ENCODE measurements at regions not wholly inside any gene's neighbourhood (a gene's known extent, or its start where the extent isn't known, plus 50 kb on each side); places are given as distances from the start of the nearest gene placed in this dataset.

- Histone ChIP-seq H3K27me3 (replicated peaks; ENCODE audit: insufficient read depth, low read depth, low read length, poor library complexity) (peaks cover 14% of the 10 kb centered on the region), H3K4me1 (ENCODE audit: insufficient read depth, low read length, poor library complexity, severe bottlenecking) (no peaks in the 10 kb centered on the region), H3K27ac (ENCODE audit: low read depth, low read length, poor library complexity, severe bottlenecking) (no peak overlapping the region), H3K4me3 (ENCODE audit: low read depth, low read length, poor library complexity, severe bottlenecking) (no peak overlapping the region), H3K36me3 (ENCODE audit: insufficient read depth, low read length, poor library complexity, severe bottlenecking) (no peaks in the 10 kb centered on the region), H3K9me3 (ENCODE audit: low read depth, low read length, poor library complexity, severe bottlenecking) (no peaks in the 10 kb centered on the region)
- intact Hi-C loops (cut with micrococcal nuclease; ENCODE audit: unreplicated experiment) = no loop called here
- BruUV-seq (replicated peaks) = no TSS peak
- CTCF ChIA-PET = no interaction called here
- POLR2A ChIA-PET (ENCODE audit: low non-redundant PET) = no interaction called here
- TF ChIP-seq CTCF (conservative IDR thresholded peaks at IDR 0.05; ENCODE audit: low read depth, low read length) (no peak), EZH2 (IDR thresholded peaks at IDR 0.05; ENCODE audit: borderline replicate concordance, low read depth, low read length, poor library complexity, severe bottlenecking) (no peak)
- DNase-seq (ENCODE audit: low spot score) = no peak
Measured at GRCh38 chr15:29558261-29558660, 264.0 kb downstream of the TJP1 start.

GRCh38 chr15:29557171-29557570 lies 265.1 kb downstream of the TJP1 start:
- ChIA-PET POLR2A (ENCODE audit: low non-redundant PET) (no interaction called here), CTCF (no interaction called here)
- H3K27ac ChIP-seq (ENCODE audit: low read depth, low read length, poor library complexity, severe bottlenecking) = no peak overlapping the region
- BruUV-seq (replicated peaks) = no TSS peak
- no peaks in the 10 kb centered on the region for H3K4me1 ChIP-seq (ENCODE audit: insufficient read depth, low read length, poor library complexity, severe bottlenecking)
- TF ChIP-seq CTCF (conservative IDR thresholded peaks at IDR 0.05; ENCODE audit: low read depth, low read length) (no peak), EZH2 (IDR thresholded peaks at IDR 0.05; ENCODE audit: borderline replicate concordance, low read depth, low read length, poor library complexity, severe bottlenecking) (no peak)
- intact Hi-C loops (cut with micrococcal nuclease; ENCODE audit: unreplicated experiment) = no loop called here
- H3K9me3 ChIP-seq (ENCODE audit: low read depth, low read length, poor library complexity, severe bottlenecking) = no peaks in the 10 kb centered on the region
- no peak for DNase-seq (ENCODE audit: low spot score)
- no peaks in the 10 kb centered on the region for H3K36me3 ChIP-seq (ENCODE audit: insufficient read depth, low read length, poor library complexity, severe bottlenecking)
- H3K4me3 ChIP-seq (ENCODE audit: low read depth, low read length, poor library complexity, severe bottlenecking) = no peak overlapping the region
- peaks cover 11% of the 10 kb centered on the region for H3K27me3 ChIP-seq (replicated peaks; ENCODE audit: insufficient read depth, low read depth, low read length, poor library complexity)

- BruUV-seq (replicated peaks) = no TSS peak
- no peak overlapping the region for H3K27ac ChIP-seq (ENCODE audit: low read depth, low read length, poor library complexity, severe bottlenecking)
- no peaks in the 10 kb centered on the region for H3K4me1 ChIP-seq (ENCODE audit: insufficient read depth, low read length, poor library complexity, severe bottlenecking)
- intact Hi-C loops (cut with micrococcal nuclease; ENCODE audit: unreplicated experiment) = no loop called here
- TF ChIP-seq EZH2 (IDR thresholded peaks at IDR 0.05; ENCODE audit: borderline replicate concordance, low read depth, low read length, poor library complexity, severe bottlenecking) = no peak
- TF ChIP-seq CTCF (conservative IDR thresholded peaks at IDR 0.05; ENCODE audit: low read depth, low read length) = no peak
- ChIA-PET POLR2A (ENCODE audit: low non-redundant PET) (no interaction called here), CTCF (no interaction called here)
- peaks cover 11% of the 10 kb centered on the region for H3K27me3 ChIP-seq (replicated peaks; ENCODE audit: insufficient read depth, low read depth, low read length, poor library complexity)
- no peak for DNase-seq (ENCODE audit: low spot score)
- H3K36me3 ChIP-seq (ENCODE audit: insufficient read depth, low read length, poor library complexity, severe bottlenecking) = no peaks in the 10 kb centered on the region
- no peak overlapping the region for H3K4me3 ChIP-seq (ENCODE audit: low read depth, low read length, poor library complexity, severe bottlenecking)
- H3K9me3 ChIP-seq (ENCODE audit: low read depth, low read length, poor library complexity, severe bottlenecking) = no peaks in the 10 kb centered on the region
Measured at GRCh38 chr15:29556380-29556779, 265.9 kb downstream of the TJP1 start.

All from A673 (cell line).